Prostate gland (tissue), 2 donors: ENCODE measurements at regions not wholly inside any gene's neighbourhood (a gene's known extent, or its start where the extent isn't known, plus 50 kb on each side); places are given as distances from the start of the nearest gene placed in this dataset.
"Not testable (repeated sequence)": the region's sequence is repeated elsewhere in the genome, so short reads cannot be mapped to it uniquely, and the experiment has no call there.

Experiments used
- DNase-seq: peaks from one replicate; pipeline ENCODE4 v3.0.0-alpha.2; 2019; ENCODE audit warnings: low spot score
- H3K27ac ChIP-seq, 2 donors: fragments of 200-600 bp; sonication (generic); 2 replicates each; pipeline ENCODE4 v1.5.1; 2017 to 2019
- H3K27me3 ChIP-seq: fragments of 200-600 bp; sonication (generic); replicated peaks from 2 replicates; pipeline ENCODE4 v1.5.1; 2019; ENCODE audit not compliant: insufficient read depth
- H3K36me3 ChIP-seq, 2 donors: fragments of 200-600 bp; sonication (generic); 1 replicate in 1 of 2; 2 replicates in 1 of 2; pipeline versions ENCODE4 v1.5.1 to v1.8.1; 2017 to 2019
- H3K4me1 ChIP-seq: fragments of 200-600 bp; sonication (generic); replicated peaks from 2 replicates; pipeline ENCODE4 v1.5.1; 2019
- H3K4me3 ChIP-seq, 2 donors: fragments of 200-600 bp; sonication (generic); 2 replicates each; pipeline ENCODE4 v1.5.1; 2017 to 2019
- H3K9me3 ChIP-seq: fragments of 200-600 bp; sonication (generic); 2 replicates; pipeline ENCODE4 v1.5.1; 2017
- CTCF ChIP-seq, 4 experiments: fragments of 200-600 bp in 2 of 4; fragments of 450-650 bp in 2 of 4; sonication (generic) in 2 of 4; IDR thresholded peaks; 1 replicate in 3 of 4; 2 replicates in 1 of 4; pipeline ENCODE4 v1.5.1; 2016 to 2019; ENCODE audit warnings: antibody characterized with exemption in 4 of 4, mild to moderate bottlenecking in 2 of 4, moderate library complexity in 2 of 4
- POLR2A ChIP-seq: fragments of 450-650 bp; IDR thresholded peaks from one replicate; pipeline ENCODE4 v1.6.1; 2016; ENCODE audit warnings: antibody characterized with exemption, mild to moderate bottlenecking
- POLR2AphosphoS5 ChIP-seq: sonication (generic); formaldehyde crosslinking; IDR thresholded peaks from one replicate; pipeline ENCODE4 v1.6.1; 2017; ENCODE audit warnings: antibody characterized with exemption
- WGBS: methylation state at CpG from one replicate; pipeline ENCODE4 v1.1.5; 2018; 5-methylcytosine and 5-hydroxymethylcytosine counted together
- intact Hi-C: fragments of 100-400 bp; cut with DNase I; formaldehyde crosslinking; loops from one replicate; pipeline ENCODE4 v1.14.2; 2022

GRCh38 chr21:22804151-22804550, 1805.9 kb downstream of the NCAM2 start:
- WGBS, result 58% methylated on average over 3 of the region's 3 CpGs
- Histone ChIP-seq H3K27me3 (no peaks in the 10 kb centered on the region), H3K36me3 (no peaks in the 10 kb centered on the region), H3K4me1 (no peaks in the 10 kb centered on the region), H3K27ac (no peak overlapping the region), H3K9me3 (no peaks in the 10 kb centered on the region), H3K4me3 (no peak overlapping the region)
- DNase-seq, result no peak
- intact Hi-C loops, result no loop called here
- TF ChIP-seq CTCF (IDR thresholded peaks at IDR 0.05) (no peak), POLR2AphosphoS5 (no peak), POLR2A (no peak)

- H3K4me3 ChIP-seq, result no peak overlapping the region
- no peaks in the 10 kb centered on the region for H3K36me3 ChIP-seq
- H3K9me3 ChIP-seq, result no peaks in the 10 kb centered on the region
- intact Hi-C loops, result no loop called here
- H3K27ac ChIP-seq, result no peak overlapping the region
- TF ChIP-seq POLR2A, result no peak
- TF ChIP-seq POLR2AphosphoS5, result no peak
- no peak for TF ChIP-seq CTCF (IDR thresholded peaks at IDR 0.05)
- H3K4me1 ChIP-seq, result no peaks in the 10 kb centered on the region
- 75% methylated on average over 3 of the region's 3 CpGs for WGBS
- no peak for DNase-seq
- H3K27me3 ChIP-seq, result no peaks in the 10 kb centered on the region
Measured at GRCh38 chr21:22806278-22806677, 1808.1 kb downstream of the NCAM2 start.

GRCh38 chr21:22813201-22813600, 1815.0 kb downstream of the NCAM2 start:
- 57% methylated on average over 3 of the region's 3 CpGs for WGBS
- intact Hi-C loops, result no loop called here
- no peak for TF ChIP-seq POLR2AphosphoS5
- no peak for TF ChIP-seq CTCF (IDR thresholded peaks at IDR 0.05)
- no peak for TF ChIP-seq POLR2A
- H3K4me3 ChIP-seq, result no peak overlapping the region
- H3K27me3 ChIP-seq, result no peaks in the 10 kb centered on the region
- DNase-seq, result no peak
- no peaks in the 10 kb centered on the region for H3K4me1 ChIP-seq
- no peaks in the 10 kb centered on the region for H3K36me3 ChIP-seq
- no peaks in the 10 kb centered on the region for H3K9me3 ChIP-seq
- no peak overlapping the region for H3K27ac ChIP-seq

GRCh38 chr21:22818681-22819485, 1820.7 kb downstream of the NCAM2 start:
- DNase-seq, intact Hi-C loops, H3K4me3 ChIP-seq, H3K36me3 ChIP-seq, H3K4me1 ChIP-seq, H3K27ac ChIP-seq, H3K27me3 ChIP-seq, H3K9me3 ChIP-seq: not testable (repeated sequence)
- WGBS, result 95% methylated on average over 39 of the region's 40 CpGs

- no peak overlapping the region for H3K4me3 ChIP-seq
- intact Hi-C loops, result no loop called here
- no peak overlapping the region for H3K27ac ChIP-seq
- no peak for TF ChIP-seq POLR2AphosphoS5
- TF ChIP-seq CTCF (IDR thresholded peaks at IDR 0.05), result no peak
- TF ChIP-seq POLR2A, result no peak
- no peak for DNase-seq
- H3K4me1 ChIP-seq, result no peaks in the 10 kb centered on the region
- H3K9me3 ChIP-seq, result no peaks in the 10 kb centered on the region
- H3K36me3 ChIP-seq, result no peaks in the 10 kb centered on the region
- no peaks in the 10 kb centered on the region for H3K27me3 ChIP-seq
Measured at GRCh38 chr21:22827422-22827821, 1829.2 kb downstream of the NCAM2 start.
